NCI-H146 (cell line): ENCODE measurements at regions not wholly inside any gene's neighbourhood (a gene's known extent, or its start where the extent isn't known, plus 50 kb on each side); places are given as distances from the start of the nearest gene placed in this dataset.
"Not testable (repeated sequence)": the region's sequence is repeated elsewhere in the genome, so short reads cannot be mapped to it uniquely, and the experiment has no call there.

Experiments
- DNase-seq: peaks from one replicate; lab custom pipeline; 2025; lab: John Stamatoyannopoulos, UW

DNA sequence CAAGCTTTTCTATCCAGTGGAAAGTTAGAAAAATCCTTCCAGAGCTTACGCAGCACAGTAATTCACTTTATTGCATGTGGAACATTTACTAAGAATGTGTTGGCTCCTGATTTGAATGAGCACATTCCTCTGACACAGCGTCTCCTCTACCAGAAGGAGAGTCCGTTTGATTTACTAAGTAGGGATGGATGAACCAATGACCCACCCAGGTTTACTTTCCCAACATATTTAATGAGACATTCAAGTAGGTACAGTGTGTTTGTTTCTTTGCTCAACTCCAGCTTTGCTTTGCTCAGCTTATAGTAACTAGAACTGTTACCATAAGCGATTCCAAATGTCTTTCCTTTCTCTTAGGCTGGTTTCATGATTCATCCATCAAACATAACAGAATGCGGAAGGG lies 161.7 kb downstream of the SMARCA1 start:
- no peak for DNase-seq

DNA sequence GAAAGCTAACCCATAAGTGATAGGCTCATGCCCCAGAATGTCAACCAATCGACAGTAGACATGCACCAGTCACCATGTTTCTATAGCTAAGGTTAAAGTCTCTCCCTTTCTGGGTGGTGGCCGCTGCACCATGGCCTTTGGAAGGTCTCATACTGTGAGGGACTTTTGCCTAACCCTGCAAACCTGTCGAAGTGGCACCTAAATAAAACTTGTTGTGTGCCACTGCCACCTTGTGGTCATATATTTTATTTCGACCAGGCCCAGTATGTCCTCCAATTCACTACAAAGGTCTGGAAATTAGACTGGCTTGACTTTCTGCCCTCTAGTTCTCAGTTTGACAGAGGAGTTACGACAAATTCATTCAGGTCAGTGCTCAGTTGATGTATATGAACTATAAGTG lies 163.1 kb downstream of the SMARCA1 start:
- peak; percentile 39 for DNase-seq

DNA sequence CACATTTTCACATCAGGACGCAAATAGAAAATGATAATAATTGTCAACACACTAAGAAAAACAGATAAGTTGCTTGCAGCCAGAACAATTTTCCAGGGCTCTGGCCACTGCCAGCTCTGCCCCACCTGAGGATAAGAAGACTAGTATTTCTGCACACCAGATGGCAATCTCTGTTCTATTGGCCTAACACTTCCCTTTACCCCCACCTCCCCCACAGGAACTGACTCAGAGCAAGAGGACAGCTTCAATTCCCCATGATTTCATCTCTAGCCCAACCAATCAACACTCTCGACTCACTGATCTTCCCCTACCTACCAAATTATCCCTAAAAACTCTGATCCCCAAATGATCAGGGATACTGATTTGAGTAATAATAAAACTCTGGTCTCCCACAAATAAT lies 164.0 kb downstream of the SMARCA1 start:
- DNase-seq: no peak

DNA sequence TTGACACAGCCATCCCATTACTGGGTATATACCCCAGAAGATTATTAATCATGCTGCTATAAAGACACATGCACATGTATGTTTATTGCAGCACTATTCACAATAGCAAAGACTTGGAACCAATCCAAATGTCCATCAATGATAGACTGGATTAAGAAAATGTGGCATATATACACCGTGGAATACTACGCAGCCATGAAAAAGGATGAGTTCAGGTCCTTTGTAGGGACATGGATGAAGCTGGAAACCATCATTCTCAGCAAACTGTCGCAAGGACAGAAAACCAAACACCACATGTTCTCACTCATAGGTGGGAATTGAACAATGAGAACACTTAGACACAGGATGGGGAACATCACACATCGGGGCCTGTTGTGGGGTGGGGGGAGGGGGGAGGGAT lies 165.9 kb downstream of the SMARCA1 start:
- DNase-seq: not testable (repeated sequence)

DNA sequence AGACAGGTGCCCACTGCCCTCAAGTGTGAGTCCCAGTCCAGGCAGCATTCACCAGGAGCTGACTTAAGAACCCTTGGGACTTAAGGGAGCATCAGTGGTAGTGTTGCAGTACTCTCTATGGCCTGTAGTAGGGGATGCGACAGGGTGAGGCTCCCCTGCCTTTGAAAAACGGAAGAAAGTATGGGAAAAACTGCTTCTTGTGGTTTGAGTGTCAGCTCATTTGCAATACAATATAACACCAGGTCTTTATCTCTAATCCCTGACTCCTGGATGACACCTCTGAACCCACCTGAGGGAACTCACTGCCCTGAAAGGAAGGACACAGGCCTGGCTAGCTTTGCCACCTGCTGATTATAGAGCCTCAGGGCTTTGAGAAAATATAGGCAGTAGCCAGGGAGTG lies 176.0 kb downstream of the SMARCA1 start:
- no peak for DNase-seq

DNA sequence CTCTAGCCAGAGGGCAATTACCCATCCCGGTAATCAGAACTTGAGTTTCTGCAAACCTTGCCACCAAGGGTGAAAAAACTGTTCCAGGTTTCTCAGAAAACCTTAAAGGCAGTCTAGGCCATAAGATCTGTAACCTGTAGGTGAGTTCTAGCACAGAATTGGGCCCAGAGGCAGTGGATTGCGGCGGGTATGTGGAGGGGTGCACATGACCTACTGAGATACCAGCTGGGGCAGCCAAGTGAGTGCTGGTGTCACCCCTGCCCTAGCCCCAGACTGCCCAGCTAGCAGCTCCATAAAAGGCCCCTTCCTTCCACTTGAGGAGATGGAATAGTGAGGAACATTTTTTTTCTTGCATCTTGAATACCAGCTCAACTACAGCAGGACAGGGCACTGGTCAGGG lies 176.7 kb downstream of the SMARCA1 start:
- no peak for DNase-seq

DNA sequence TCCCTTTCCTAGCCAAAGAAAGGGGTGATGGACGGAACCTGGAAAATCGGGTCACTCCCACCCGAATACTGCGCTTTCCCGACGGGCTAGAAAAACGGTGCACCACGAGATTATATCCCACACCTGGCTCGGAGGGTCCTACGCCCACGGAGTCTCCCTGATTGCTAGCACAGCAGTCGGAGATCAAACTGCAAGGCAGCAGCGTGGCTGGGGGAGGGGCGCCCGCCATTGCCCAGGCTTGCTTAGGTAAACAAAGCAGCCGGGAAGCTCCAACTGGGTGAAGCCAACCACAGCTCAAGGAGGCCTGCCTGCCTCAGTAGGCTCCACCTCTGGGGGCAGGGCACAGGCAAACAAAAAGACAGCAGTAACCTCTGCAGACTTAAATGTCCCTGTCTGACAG lies 186.0 kb downstream of the SMARCA1 start:
- DNase-seq: not testable (repeated sequence)

DNA sequence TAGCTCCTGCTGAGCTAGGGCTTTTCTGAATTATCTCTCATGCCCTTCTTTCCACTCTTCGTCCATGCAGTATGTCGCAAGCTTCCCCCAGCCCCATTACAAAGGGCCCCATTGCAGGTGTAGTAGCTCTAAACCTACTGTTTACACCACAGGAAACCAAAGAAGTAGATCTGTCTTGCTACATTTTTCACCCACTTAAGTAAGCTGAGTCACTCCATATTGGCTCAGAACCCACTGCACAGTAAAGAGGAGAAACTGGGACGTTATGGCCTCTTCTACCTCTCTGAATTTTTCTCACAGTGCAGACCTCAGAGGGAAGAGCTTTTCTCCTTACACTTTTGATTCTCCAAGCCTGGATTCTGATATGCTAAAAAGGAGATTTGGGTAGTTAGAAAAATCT lies 200.2 kb downstream of the SMARCA1 start:
- no peak for DNase-seq

DNA sequence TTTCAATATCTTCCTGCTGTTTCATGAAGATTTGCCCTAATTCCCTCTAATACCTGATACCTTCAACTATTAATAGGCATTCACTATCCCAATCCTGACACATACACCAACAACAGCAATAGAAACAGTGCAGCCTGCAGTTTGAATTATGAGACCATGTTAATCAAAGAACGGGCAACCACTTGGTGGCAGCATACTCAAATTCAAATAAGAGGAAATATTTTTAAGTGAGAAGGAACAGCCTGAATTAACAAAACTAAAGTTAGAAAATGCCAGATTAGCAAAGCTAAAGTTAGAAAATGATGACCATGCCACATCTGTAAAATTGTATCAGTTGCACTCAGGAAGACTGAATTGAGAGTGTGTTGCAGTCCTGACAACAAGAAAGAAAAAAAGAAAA lies 204.9 kb downstream of the SMARCA1 start:
- DNase-seq: no peak

DNA sequence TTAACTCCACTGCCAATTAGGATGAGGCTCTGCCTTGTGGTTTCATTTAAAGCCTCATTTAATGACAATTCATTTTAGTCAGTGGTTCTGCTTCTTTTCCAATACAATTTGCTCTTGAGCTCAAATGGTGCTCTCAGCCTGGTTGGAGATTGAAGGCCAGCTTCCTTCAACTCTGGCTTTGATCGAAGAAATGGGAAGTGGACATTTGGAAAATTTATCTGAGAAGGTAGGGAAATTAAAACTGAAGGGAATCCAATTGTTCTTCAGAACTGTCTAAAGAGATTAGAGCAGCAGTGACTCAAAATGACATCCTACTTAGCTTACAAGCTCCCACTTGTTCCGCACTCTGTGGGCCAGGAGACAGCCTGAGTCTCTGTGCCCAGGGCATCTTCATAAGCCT lies 206.8 kb downstream of the SMARCA1 start:
- no peak for DNase-seq

DNA sequence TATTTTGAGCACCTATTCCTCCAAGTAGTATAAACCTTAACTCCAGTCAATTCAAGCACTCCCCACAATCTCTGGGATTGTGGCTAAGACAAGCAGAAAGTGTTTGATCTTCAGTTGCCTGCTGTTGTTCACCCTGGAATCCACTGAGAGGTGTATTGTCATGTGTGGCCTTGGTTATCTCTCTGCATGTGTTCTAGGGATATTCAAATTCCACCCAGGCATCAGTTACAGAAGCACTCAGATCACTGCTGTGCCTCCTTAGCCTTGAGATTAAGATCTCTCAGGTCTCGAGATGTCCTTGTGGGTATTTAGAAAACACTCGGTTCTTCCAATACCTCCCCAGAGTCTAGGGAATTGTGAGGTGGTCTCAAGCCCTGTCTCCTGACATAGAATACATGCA lies 213.3 kb downstream of the SMARCA1 start:
- DNase-seq: no peak

DNA sequence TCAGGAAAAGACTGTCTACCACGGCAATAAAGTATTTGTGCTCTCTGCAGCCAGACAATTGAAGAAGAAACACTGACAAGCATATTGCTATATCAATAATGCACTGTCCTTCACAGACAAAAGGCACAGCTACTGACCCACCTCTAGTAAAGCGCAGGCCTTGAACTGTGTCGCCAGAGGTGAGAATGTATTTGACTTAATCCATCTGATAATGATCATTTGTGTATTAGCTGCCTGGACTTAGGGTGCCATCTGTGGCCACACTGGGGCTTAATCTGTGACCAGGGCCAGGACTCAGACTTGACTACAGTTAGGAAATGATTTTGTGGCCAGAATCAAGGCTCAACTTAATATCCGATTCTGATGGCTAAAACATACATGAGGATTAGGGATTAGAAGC lies 260.4 kb downstream of the SMARCA1 start:
- no peak for DNase-seq

DNA sequence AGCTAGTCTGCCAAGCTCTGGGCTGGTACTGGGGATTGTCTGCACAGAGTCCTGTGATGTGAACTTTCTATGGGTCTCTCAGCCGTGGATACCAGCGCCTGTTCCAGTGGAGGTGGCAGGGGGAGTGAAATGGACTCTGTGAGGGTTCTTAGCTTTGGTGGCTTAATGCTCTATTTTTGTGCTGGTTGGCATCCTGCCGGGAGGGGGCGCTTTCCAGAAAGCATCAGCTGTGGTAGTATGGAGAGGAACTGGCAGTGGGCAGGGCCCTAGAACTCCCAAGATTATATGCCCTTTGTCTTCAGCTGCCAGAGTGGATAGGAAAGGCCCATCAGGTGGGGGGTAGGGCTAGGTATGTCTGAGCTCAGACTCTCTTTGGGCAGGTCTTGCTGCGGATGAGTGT lies 267.8 kb downstream of the SMARCA1 start:
- DNase-seq: not testable (repeated sequence)

DNA sequence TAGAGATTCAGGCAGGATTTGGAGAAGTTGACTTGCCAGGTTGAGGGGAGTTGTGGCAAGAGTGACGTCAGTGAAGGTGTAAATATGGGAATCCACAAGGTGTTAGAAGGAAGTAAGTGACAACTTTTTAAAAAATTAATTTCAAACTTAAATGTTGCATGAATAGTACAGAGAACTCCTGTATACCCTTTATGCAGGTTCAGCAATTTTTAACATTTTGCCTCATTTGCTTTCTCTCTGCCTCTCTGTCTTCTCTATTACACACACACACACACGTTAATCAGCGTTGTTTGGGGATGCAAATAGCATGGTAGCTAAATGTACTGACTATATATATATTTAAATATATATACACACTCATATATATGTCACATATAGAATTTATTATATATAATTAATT lies 273.7 kb downstream of the SMARCA1 start:
- DNase-seq: no peak

DNA sequence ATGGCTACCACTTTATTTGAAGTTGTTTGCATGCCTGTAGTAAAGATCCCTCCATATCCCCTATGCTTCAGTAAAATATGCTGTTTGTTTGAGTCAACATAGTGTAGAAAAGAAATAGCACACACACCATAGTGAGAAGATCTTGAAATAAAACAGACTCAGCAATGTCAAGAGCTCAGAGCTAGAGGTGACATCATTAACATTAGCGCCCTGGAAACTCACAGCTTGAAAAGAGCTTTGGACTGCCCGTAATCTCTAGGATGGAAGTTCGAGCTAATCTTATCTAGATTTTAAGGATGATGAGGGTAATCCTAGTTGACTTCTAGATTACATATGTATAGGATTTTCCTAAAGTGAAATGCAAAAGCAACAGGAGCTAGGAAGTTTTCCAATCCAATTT lies 275.6 kb downstream of the SMARCA1 start:
- no peak for DNase-seq

DNA sequence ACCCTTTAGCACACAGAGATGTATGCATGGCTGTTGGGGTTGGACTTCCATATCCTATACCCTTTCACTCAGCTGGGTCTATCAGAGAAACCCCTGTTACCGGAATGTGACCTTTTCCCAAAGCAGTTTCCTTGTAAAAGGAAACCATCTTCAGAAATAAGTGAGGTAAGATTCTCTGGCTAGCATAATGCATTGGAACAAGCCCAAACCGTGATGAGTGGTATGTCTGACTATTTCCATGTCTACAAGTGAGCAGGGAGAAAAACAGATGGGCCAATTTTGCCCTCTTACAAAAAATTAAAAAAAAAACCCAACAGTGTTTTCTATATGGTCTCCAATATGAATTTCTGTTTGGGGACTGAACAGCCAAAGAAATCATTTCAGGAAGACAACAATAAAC lies 283.9 kb downstream of the SMARCA1 start:
- no peak for DNase-seq

DNA sequence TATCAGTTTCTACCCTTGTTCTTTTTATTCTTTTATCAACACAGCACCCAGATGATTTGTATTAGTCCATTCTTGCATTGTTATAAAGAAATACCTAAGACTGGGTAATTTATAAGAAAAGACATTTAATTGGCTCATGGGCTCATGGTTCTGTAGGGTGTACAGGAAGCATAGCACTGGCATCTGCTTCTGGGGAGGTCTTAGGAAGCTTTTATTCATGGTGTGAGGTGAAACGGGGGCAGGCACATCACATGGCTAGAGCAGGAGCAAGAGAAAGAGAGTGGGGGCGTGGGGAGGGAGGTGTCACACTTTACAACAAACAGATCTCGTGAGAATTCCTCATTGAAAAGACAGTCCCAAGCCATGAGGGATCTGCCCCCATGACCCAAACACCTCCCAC lies 285.3 kb downstream of the SMARCA1 start:
- DNase-seq: no peak

DNA sequence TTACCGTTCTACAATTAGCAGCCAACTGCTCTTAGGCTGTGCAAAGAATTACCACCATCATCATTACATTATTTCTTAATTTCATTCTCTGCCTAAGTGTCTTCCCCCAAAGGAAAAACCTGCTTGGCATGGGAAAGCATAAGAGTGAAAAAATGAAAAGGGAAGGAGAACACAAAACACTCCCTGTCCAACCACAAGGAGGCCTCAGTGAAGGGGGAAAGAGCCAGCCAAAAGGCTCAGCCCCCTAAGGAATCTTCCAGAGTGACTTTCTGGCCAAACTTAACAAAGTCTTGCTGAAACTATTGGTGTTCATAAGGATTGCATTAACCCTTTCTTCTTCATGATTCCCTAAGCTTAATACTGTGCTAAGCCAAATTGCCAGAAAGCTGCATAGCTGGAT lies 287.4 kb downstream of the SMARCA1 start:
- DNase-seq: no peak

DNA sequence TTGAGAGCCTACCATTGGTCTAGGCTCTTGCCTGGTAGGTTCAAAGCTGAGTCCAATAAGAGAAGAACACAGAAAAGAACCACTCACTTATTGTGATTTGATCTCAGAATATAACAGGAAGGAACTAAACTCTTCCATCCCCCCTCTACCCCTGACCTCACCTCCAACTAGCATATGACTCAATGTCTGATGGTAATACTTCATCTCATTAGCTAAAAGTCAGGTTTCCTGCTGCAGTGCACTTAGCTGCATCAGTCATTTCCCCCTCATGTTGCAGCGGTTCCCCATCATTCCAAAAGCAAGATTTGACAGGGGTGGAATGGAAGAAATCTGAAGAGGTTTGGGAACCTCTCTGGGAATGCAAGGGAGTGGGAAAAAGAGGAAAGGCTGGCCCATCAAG lies 289.5 kb downstream of the SMARCA1 start:
- DNase-seq: no peak

DNA sequence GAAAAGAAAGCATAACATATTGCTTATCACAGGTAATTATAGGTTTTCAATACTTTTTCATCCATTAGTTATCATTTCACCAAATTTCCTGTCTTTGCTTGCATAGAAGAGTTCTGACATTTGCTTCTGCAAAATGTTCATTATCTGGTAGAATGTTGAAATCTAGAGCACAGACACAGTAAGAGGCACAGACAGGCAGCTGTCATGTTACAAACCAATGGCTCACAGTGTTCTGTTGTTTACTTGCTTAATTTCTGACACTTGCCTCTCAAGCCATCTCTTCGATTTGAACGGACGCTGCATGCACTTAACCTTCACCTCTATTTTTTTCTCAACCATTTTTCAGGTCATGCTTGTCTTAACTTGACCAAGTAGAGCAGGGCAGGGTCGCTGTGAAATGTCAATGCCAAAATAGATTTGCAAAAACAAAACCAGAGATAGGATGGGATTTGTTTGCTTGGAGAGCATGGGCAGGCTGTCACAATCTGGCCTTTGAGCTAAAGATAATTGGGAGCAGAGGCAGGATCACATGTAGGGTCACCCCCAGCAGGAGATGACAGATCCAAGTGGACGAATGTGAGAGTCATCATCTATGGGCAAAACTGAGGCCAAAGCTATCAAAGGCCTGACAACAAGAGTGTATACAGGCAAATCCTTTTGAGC lies 292.3 kb downstream of the SMARCA1 start:
- no peak for DNase-seq

DNA sequence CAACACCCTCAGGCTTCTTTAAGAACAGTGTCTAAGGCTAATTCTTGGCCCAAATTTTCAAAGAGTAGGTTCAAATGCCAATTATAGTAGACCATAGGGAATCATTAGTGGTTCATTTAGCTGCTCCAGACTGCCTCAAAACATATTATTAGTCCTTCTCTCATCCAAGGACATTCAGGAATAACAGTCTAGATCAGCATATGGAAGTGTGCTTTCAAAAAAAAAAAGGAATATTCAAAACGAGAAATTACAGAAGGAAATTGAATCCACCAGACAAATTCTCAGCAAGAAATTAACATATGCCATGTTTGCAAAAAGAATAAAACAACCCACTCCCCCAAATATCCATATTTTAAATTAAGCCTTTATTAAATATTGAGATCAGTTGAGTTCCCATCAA lies 293.1 kb downstream of the SMARCA1 start:
- no peak for DNase-seq

DNA sequence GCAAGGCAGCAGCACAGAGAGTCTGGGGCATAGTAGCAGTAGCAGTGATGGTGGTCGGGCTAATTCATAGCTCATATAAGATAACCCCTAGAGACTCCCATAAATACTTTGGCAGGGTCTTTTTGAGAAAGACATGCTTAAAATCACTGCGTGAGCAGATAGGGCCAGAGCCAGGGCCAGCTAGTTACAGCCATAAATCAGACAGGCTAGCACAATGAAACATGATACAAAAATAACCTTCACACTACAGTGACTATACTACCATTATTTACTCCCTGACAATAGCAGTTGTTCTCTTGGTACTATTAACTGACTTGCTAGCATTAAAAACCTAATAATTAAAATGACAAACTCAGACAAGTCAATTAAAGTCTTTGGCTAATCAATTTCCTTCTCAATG lies 295.9 kb downstream of the SMARCA1 start:
- DNase-seq: no peak

DNA sequence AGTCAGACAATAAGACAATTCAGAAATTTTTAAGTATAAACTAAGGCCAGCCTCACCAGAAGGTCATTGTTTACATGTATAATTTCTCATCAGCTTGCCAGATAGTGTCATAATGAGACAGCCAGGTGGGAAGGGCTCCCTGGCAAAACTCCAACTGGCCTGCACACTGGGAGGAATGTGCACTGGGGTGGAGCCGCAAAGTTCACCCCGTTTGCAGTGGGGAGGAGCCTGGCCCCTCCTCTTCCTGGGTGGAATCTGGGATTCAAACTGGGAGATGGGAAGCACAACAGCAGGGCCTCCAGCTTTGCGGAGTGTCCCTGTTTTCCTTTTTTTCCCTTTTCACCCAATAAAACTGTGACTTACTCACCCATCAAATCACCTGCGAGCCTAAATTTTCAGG lies 329.9 kb downstream of the SMARCA1 start:
- DNase-seq: peak; percentile 48

DNA sequence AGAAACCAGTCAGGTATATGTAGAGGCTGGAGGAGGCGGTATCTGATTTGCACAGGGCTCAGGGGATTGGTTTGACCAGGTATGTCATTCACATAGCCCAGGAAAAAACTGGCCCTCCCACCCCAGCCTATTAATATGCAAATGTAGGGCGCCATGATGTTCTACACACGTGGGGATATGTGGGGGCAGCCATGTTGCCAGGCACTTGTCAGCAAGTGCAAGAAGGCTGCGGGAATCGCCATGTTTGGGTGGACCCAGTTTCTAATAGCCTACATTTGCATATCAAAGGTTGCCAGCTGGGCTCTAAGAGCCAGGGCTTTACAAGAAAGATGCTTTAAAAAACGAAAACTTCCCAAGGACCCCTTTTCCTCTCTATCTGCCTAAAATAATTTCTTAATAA lies 335.1 kb downstream of the SMARCA1 start:
- DNase-seq: no peak

DNA sequence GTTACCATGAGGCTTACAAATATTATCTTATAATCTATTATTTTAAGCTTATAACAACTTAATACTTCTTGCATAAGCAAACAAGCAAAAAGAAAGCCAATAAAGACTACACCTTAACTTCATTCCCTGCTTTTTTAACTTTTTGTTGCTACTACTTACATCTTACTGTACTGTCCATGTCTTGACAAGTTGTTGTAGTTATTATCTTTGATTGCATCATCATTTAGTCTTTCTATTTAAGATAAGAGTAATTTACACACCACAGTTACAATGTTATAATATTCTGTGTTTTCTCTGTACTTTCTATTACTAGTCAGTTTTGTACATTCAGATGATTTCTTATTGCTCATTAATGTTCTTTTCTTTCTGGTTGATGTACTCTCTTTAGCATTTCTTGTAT lies 346.6 kb downstream of the SMARCA1 start:
- no peak for DNase-seq
